ENCODE measurements at regions not wholly inside any gene's neighbourhood (a gene's known extent, or its start where the extent isn't known, plus 50 kb on each side); places are given as distances from the start of the nearest gene placed in this dataset.

GRCh38 chr6:163688739-163689362, 274.3 kb downstream of the QKI start:
- H3K27me3 Mint-ChIP-seq (ENCODE audit: unreplicated experiment), result no peaks in the 10 kb centered on the region
- no peak for TF ChIP-seq CTCF (IDR thresholded peaks at IDR 0.05; ENCODE audit: unreplicated experiment)
- no peaks in the 10 kb centered on the region for H3K9me3 Mint-ChIP-seq (ENCODE audit: unreplicated experiment)
- H3K27ac Mint-ChIP-seq (ENCODE audit: unreplicated experiment), result no peak overlapping the region
- no peak for DNase-seq (ENCODE audit: low spot score)
- no peak overlapping the region for H3K4me3 Mint-ChIP-seq (ENCODE audit: unreplicated experiment)
- H3K36me3 Mint-ChIP-seq (ENCODE audit: low read depth, unreplicated experiment), result no peaks in the 10 kb centered on the region
- H3K4me1 Mint-ChIP-seq (ENCODE audit: unreplicated experiment), result no peaks in the 10 kb centered on the region

GRCh38 chr6:163687075-163687474, 272.6 kb downstream of the QKI start:
- Mint-ChIP-seq H3K4me3 (ENCODE audit: unreplicated experiment) (no peak overlapping the region), H3K36me3 (ENCODE audit: low read depth, unreplicated experiment) (no peaks in the 10 kb centered on the region), H3K4me1 (ENCODE audit: unreplicated experiment) (no peaks in the 10 kb centered on the region), H3K27me3 (ENCODE audit: unreplicated experiment) (no peaks in the 10 kb centered on the region), H3K9me3 (ENCODE audit: unreplicated experiment) (no peaks in the 10 kb centered on the region), H3K27ac (ENCODE audit: unreplicated experiment) (no peak overlapping the region)
- no peak for TF ChIP-seq CTCF (IDR thresholded peaks at IDR 0.05; ENCODE audit: unreplicated experiment)
- no peak for DNase-seq (ENCODE audit: low spot score)

GRCh38 chr6:163686301-163686700, 271.8 kb downstream of the QKI start:
- no peaks in the 10 kb centered on the region for H3K9me3 Mint-ChIP-seq (ENCODE audit: unreplicated experiment)
- TF ChIP-seq CTCF (IDR thresholded peaks at IDR 0.05; ENCODE audit: unreplicated experiment), result no peak
- H3K27ac Mint-ChIP-seq (ENCODE audit: unreplicated experiment), result no peak overlapping the region
- no peak for DNase-seq (ENCODE audit: low spot score)
- H3K4me3 Mint-ChIP-seq (ENCODE audit: unreplicated experiment), result no peak overlapping the region
- H3K4me1 Mint-ChIP-seq (ENCODE audit: unreplicated experiment), result no peaks in the 10 kb centered on the region
- no peaks in the 10 kb centered on the region for H3K27me3 Mint-ChIP-seq (ENCODE audit: unreplicated experiment)
- H3K36me3 Mint-ChIP-seq (ENCODE audit: low read depth, unreplicated experiment), result no peaks in the 10 kb centered on the region

GRCh38 chr6:163683105-163683622, 268.6 kb downstream of the QKI start:
- Mint-ChIP-seq H3K4me1 (ENCODE audit: unreplicated experiment) (no peaks in the 10 kb centered on the region), H3K27ac (ENCODE audit: unreplicated experiment) (no peak overlapping the region), H3K4me3 (ENCODE audit: unreplicated experiment) (no peak overlapping the region), H3K36me3 (ENCODE audit: low read depth, unreplicated experiment) (no peaks in the 10 kb centered on the region), H3K9me3 (ENCODE audit: unreplicated experiment) (no peaks in the 10 kb centered on the region), H3K27me3 (ENCODE audit: unreplicated experiment) (no peaks in the 10 kb centered on the region)
- DNase-seq (ENCODE audit: low spot score), result no peak
- no peak for TF ChIP-seq CTCF (IDR thresholded peaks at IDR 0.05; ENCODE audit: unreplicated experiment)

GRCh38 chr6:163679753-163680152, 265.2 kb downstream of the QKI start:
- Mint-ChIP-seq H3K4me1 (ENCODE audit: unreplicated experiment) (no peaks in the 10 kb centered on the region), H3K36me3 (ENCODE audit: low read depth, unreplicated experiment) (no peaks in the 10 kb centered on the region), H3K4me3 (ENCODE audit: unreplicated experiment) (no peak overlapping the region), H3K9me3 (ENCODE audit: unreplicated experiment) (no peaks in the 10 kb centered on the region), H3K27me3 (ENCODE audit: unreplicated experiment) (no peaks in the 10 kb centered on the region), H3K27ac (ENCODE audit: unreplicated experiment) (no peak overlapping the region)
- TF ChIP-seq CTCF (IDR thresholded peaks at IDR 0.05; ENCODE audit: unreplicated experiment), result no peak
- no peak for DNase-seq (ENCODE audit: low spot score)
